HepG2 (cell line): ENCODE measurements at regions not wholly inside any gene's neighbourhood (a gene's known extent, or its start where the extent isn't known, plus 50 kb on each side); places are given as distances from the start of the nearest gene placed in this dataset.

Experiments used
- CCAR2 ChIP-seq: fragments of 200-400 bp; formaldehyde crosslinking; optimal IDR thresholded peaks from 2 replicates; pipeline ENCODE3; 2018; ENCODE audit warnings: low read depth, mild to moderate bottlenecking, low read length, moderate library complexity
- ETV6 ChIP-seq: sonication (generic); formaldehyde crosslinking; conservative IDR thresholded peaks from 2 replicates; pipeline ENCODE4 v1.4.0; 2020; ENCODE audit warnings: missing genetic modification reagents
- GLI4 ChIP-seq: sonication (generic); formaldehyde crosslinking; IDR thresholded peaks from 2 replicates; pipeline ENCODE4 v1.5.1; 2020; ENCODE audit warnings: missing genetic modification reagents, mild to moderate bottlenecking, moderate library complexity, borderline replicate concordance
- KDM5B ChIP-seq: sonication (generic); formaldehyde crosslinking; IDR thresholded peaks from 2 replicates; pipeline ENCODE4 v1.4.0; 2020; ENCODE audit warnings: missing genetic modification reagents, mild to moderate bottlenecking, borderline replicate concordance
- MAFF ChIP-seq: IDR thresholded peaks from 2 replicates; pipeline ENCODE4 v1.6.1; 2011; ENCODE audit warnings: low read depth, low read length, improper control_type of control experiment
- NCOA2 ChIP-seq: sonication (generic); formaldehyde crosslinking; IDR thresholded peaks from 2 replicates; pipeline ENCODE4 v1.8.0; 2022; ENCODE audit warnings: inconsistent platforms
- NR2C2 ChIP-seq: sonication (generic); formaldehyde crosslinking; IDR thresholded peaks from 2 replicates; pipeline ENCODE4 v1.4.0; 2020; ENCODE audit warnings: missing genetic modification reagents, mild to moderate bottlenecking, moderate library complexity, borderline replicate concordance
- RXRA ChIP-seq: sonication (generic); formaldehyde crosslinking; IDR thresholded peaks from 2 replicates; pipeline ENCODE4 v1.5.1; 2020; ENCODE audit warnings: missing genetic modification reagents
- SAP130 ChIP-seq: IDR thresholded peaks from 2 replicates; pipeline ENCODE4 v1.6.1; 2016; ENCODE audit warnings: low read depth
- ZNF230 ChIP-seq: sonication (generic); formaldehyde crosslinking; IDR thresholded peaks from 2 replicates; pipeline ENCODE4 v1.4.0; 2020; ENCODE audit warnings: mild to moderate bottlenecking, missing genetic modification reagents
- ZNF281 ChIP-seq: sonication (generic); formaldehyde crosslinking; IDR thresholded peaks from 2 replicates; pipeline ENCODE4 v1.4.0; 2020; ENCODE audit warnings: missing genetic modification reagents, borderline replicate concordance
- ZNF296 ChIP-seq: sonication (generic); formaldehyde crosslinking; conservative IDR thresholded peaks from 2 replicates; pipeline ENCODE4 v1.5.0; 2020; ENCODE audit warnings: mild to moderate bottlenecking, missing genetic modification reagents
- ZNF34 ChIP-seq: sonication (generic); formaldehyde crosslinking; IDR thresholded peaks from 2 replicates; pipeline ENCODE4 v1.4.0; 2020; ENCODE audit warnings: mild to moderate bottlenecking, missing genetic modification reagents, borderline replicate concordance
- ZNF567 ChIP-seq: sonication (generic); formaldehyde crosslinking; IDR thresholded peaks from 2 replicates; pipeline ENCODE4 v1.8.1; 2023; ENCODE audit warnings: mild to moderate bottlenecking, missing genetic modification reagents, borderline replicate concordance
- ZNF580 ChIP-seq: IDR thresholded peaks from 2 replicates; pipeline ENCODE4 v1.6.1; 2016; ENCODE audit warnings: low read depth, borderline replicate concordance
- ZNF710 ChIP-seq: sonication (generic); formaldehyde crosslinking; IDR thresholded peaks from 2 replicates; pipeline ENCODE4 v1.5.0; 2020; ENCODE audit warnings: mild to moderate bottlenecking, missing genetic modification reagents, borderline replicate concordance
- ZZZ3 ChIP-seq: sonication (generic); formaldehyde crosslinking; IDR thresholded peaks from 2 replicates; pipeline ENCODE4 v1.4.0; 2020; ENCODE audit warnings: missing genetic modification reagents, mild to moderate bottlenecking, borderline replicate concordance
- TF ChIP-seq, protein P1 (sequence below), 2 experiments: IDR thresholded peaks; 2 replicates each; pipeline ENCODE4 v1.6.1; 2011 to 2012; ENCODE audit warnings: low read length in 2 of 2, borderline replicate concordance in 1 of 2, low read depth in 1 of 2, mild to moderate bottlenecking in 1 of 2, moderate library complexity in 1 of 2
- TF ChIP-seq, protein P2 (sequence below): sonication (generic); formaldehyde crosslinking; IDR thresholded peaks from 2 replicates; pipeline ENCODE4 v1.4.0; 2020; ENCODE audit warnings: missing genetic modification reagents

GRCh38 chr9:129414377-129414992 is 206.4 kb downstream of the C9orf50 start (continued):
- TF ChIP-seq, protein P1, sequence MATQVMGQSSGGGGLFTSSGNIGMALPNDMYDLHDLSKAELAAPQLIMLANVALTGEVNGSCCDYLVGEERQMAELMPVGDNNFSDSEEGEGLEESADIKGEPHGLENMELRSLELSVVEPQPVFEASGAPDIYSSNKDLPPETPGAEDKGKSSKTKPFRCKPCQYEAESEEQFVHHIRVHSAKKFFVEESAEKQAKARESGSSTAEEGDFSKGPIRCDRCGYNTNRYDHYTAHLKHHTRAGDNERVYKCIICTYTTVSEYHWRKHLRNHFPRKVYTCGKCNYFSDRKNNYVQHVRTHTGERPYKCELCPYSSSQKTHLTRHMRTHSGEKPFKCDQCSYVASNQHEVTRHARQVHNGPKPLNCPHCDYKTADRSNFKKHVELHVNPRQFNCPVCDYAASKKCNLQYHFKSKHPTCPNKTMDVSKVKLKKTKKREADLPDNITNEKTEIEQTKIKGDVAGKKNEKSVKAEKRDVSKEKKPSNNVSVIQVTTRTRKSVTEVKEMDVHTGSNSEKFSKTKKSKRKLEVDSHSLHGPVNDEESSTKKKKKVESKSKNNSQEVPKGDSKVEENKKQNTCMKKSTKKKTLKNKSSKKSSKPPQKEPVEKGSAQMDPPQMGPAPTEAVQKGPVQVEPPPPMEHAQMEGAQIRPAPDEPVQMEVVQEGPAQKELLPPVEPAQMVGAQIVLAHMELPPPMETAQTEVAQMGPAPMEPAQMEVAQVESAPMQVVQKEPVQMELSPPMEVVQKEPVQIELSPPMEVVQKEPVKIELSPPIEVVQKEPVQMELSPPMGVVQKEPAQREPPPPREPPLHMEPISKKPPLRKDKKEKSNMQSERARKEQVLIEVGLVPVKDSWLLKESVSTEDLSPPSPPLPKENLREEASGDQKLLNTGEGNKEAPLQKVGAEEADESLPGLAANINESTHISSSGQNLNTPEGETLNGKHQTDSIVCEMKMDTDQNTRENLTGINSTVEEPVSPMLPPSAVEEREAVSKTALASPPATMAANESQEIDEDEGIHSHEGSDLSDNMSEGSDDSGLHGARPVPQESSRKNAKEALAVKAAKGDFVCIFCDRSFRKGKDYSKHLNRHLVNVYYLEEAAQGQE (IDR thresholded peaks at IDR 0.05; ENCODE audit: borderline replicate concordance in 1 of 2, low read depth in 1 of 2, low read length in 2 of 2), result no peak
- TF ChIP-seq ETV6 (CRISPR knock-in tag) (no peak), MAFF (no peak), NR2C2 (CRISPR knock-in tag) (peak; percentile 87), ZNF710 (CRISPR knock-in tag) (peak; percentile 40; the same call in 1 of the 2 replicates), CCAR2 (no peak), ZNF296 (0 out of 2 replicates have a peak, but pooled peaks have one; percentile 19), KDM5B (CRISPR knock-in tag) (0 out of 2 replicates have a peak, but pooled peaks have one; percentile 14), ZNF230 (CRISPR knock-in tag) (no peak), GLI4 (CRISPR knock-in tag) (no peak), ZZZ3 (CRISPR knock-in tag) (no peak), ZNF281 (CRISPR knock-in tag) (peak; percentile 89; the same call in 1 of the 2 replicates), ZNF580 (CRISPR knock-in tag) (peak; percentile 29; the same call in 1 of the 2 replicates), ZNF34 (CRISPR knock-in tag) (no peak), ZNF567 (CRISPR knock-in tag) (no peak), RXRA (CRISPR knock-in tag) (peak; percentile 39; the same call in 1 of the 2 replicates), NCOA2 (CRISPR knock-in tag) (peak; percentile 48), SAP130 (CRISPR knock-in tag) (peak; percentile 63)
- TF ChIP-seq, protein P2, sequence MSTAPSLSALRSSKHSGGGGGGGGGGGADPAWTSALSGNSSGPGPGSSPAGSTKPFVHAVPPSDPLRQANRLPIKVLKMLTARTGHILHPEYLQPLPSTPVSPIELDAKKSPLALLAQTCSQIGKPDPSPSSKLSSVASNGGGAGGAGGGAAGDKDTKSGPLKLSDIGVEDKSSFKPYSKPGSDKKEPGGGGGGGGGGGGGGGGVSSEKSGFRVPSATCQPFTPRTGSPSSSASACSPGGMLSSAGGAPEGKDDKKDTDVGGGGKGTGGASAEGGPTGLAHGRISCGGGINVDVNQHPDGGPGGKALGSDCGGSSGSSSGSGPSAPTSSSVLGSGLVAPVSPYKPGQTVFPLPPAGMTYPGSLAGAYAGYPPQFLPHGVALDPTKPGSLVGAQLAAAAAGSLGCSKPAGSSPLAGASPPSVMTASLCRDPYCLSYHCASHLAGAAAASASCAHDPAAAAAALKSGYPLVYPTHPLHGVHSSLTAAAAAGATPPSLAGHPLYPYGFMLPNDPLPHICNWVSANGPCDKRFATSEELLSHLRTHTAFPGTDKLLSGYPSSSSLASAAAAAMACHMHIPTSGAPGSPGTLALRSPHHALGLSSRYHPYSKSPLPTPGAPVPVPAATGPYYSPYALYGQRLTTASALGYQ (CRISPR knock-in tag), result peak; percentile 71
